ENCODE measurements at regions not wholly inside any gene's neighbourhood (a gene's known extent, or its start where the extent isn't known, plus 50 kb on each side); places are given as distances from the start of the nearest gene placed in this dataset.

GRCh38 chr2:146238254-146238966 is 1606.4 kb upstream of the ACVR2A start:
- no peak for DNase-seq (ENCODE audit: low read depth in 2 of 2)

GRCh38 chr2:146235158-146235557 is 1609.7 kb upstream of the ACVR2A start:
- no peak for DNase-seq (ENCODE audit: low read depth in 2 of 2)

GRCh38 chr2:146229508-146230155 is 1615.2 kb upstream of the ACVR2A start:
- DNase-seq (ENCODE audit: low read depth in 2 of 2), result no peak

GRCh38 chr2:146228466-146229058 is 1616.3 kb upstream of the ACVR2A start:
- no peak for DNase-seq (ENCODE audit: low read depth in 2 of 2)

- no peak for DNase-seq (ENCODE audit: low read depth in 2 of 2)
Measured at GRCh38 chr2:146228020-146228393, 1616.8 kb upstream of the ACVR2A start.

GRCh38 chr2:146227152-146228019 is 1617.4 kb upstream of the ACVR2A start:
- no peak for DNase-seq (ENCODE audit: low read depth in 2 of 2)

GRCh38 chr2:146226077-146226476 is 1618.8 kb upstream of the ACVR2A start:
- no peak for DNase-seq (ENCODE audit: low read depth in 2 of 2)

- DNase-seq (ENCODE audit: low read depth in 2 of 2), result no peak
Measured at GRCh38 chr2:146221826-146222225, 1623.0 kb upstream of the ACVR2A start.

- DNase-seq (ENCODE audit: low read depth in 2 of 2), result no peak
Measured at GRCh38 chr2:146220957-146221356, 1623.9 kb upstream of the ACVR2A start.

- no peak for DNase-seq (ENCODE audit: low read depth in 2 of 2)
Measured at GRCh38 chr2:146214394-146214929, 1630.4 kb upstream of the ACVR2A start.

GRCh38 chr2:146213674-146214073 is 1631.2 kb upstream of the ACVR2A start:
- no peak for DNase-seq (ENCODE audit: low read depth in 2 of 2)

- DNase-seq (ENCODE audit: low read depth in 2 of 2), result no peak
Measured at GRCh38 chr2:146212602-146213001, 1632.2 kb upstream of the ACVR2A start.

- no peak for DNase-seq (ENCODE audit: low read depth in 2 of 2)
Measured at GRCh38 chr2:146209842-146210275, 1635.0 kb upstream of the ACVR2A start.

GRCh38 chr2:146207901-146208300 is 1636.9 kb upstream of the ACVR2A start:
- no peak for DNase-seq (ENCODE audit: low read depth in 2 of 2)

GRCh38 chr2:146207417-146207816 is 1637.4 kb upstream of the ACVR2A start:
- DNase-seq (ENCODE audit: low read depth in 2 of 2), result no peak

- DNase-seq (ENCODE audit: low read depth in 2 of 2), result no peak
Measured at GRCh38 chr2:146203064-146203624, 1641.7 kb upstream of the ACVR2A start.

GRCh38 chr2:146193619-146194018 is 1651.2 kb upstream of the ACVR2A start:
- DNase-seq (ENCODE audit: low read depth in 2 of 2), result no peak

GRCh38 chr2:146189541-146189940 is 1655.3 kb upstream of the ACVR2A start:
- no peak for DNase-seq (ENCODE audit: low read depth in 2 of 2)

- DNase-seq (ENCODE audit: low read depth in 2 of 2), result no peak
Measured at GRCh38 chr2:146173934-146174333, 1654.0 kb upstream of the ZEB2 start.

- no peak for DNase-seq (ENCODE audit: low read depth in 2 of 2)
Measured at GRCh38 chr2:146161256-146161882, 1641.5 kb upstream of the ZEB2 start.

GRCh38 chr2:146158072-146158674 is 1638.3 kb upstream of the ZEB2 start:
- DNase-seq (ENCODE audit: low read depth in 2 of 2), result no peak

Measured in stimulated activated CD4-positive, alpha-beta T cell treated with anti-CD3 and anti-CD28 coated beads, Interleukin-1b, Interleukin-23, amount 100 ng/mL, for 4 hours (primary cell).